Neural cell (in vitro differentiated cells): ENCODE measurements at regions not wholly inside any gene's neighbourhood (a gene's known extent, or its start where the extent isn't known, plus 50 kb on each side); places are given as distances from the start of the nearest gene placed in this dataset.

Source experiments
- EP300 ChIP-seq: fragments of 450-650 bp; conservative IDR thresholded peaks from 2 replicates; pipeline ENCODE4 v1.6.1; 2014; ENCODE audit warnings: antibody characterized with exemption, mild to moderate bottlenecking, moderate library complexity; ENCODE audit not compliant: poor library complexity, severe bottlenecking
- EZH2 ChIP-seq: fragments of 200-600, 300-800 bp; shearing (Covaris generic), sonication (generic); IDR thresholded peaks from 2 replicates; pipeline ENCODE4 v1.6.1; 2014; ENCODE audit warnings: antibody characterized with exemption, low read length, borderline replicate concordance, mild to moderate bottlenecking; ENCODE audit not compliant: insufficient read depth, poor library complexity, severe bottlenecking
- POLR2AphosphoS5 ChIP-seq: IDR thresholded peaks from 2 replicates; pipeline ENCODE4 v1.6.1; 2012
- SMC3 ChIP-seq: fragments of 450-650 bp; conservative IDR thresholded peaks from 2 replicates; pipeline ENCODE4 v1.6.1; 2014; ENCODE audit warnings: antibody characterized with exemption, mild to moderate bottlenecking, moderate library complexity; ENCODE audit not compliant: poor library complexity
- TAF1 ChIP-seq: IDR thresholded peaks from 2 replicates; pipeline ENCODE4 v1.6.1; 2012; ENCODE audit warnings: low read depth
- TF ChIP-seq, protein P1 (sequence below): fragments of 450-650 bp; IDR thresholded peaks from 2 replicates; pipeline ENCODE4 v1.5.1; 2014; ENCODE audit warnings: antibody characterized with exemption, mild to moderate bottlenecking, moderate library complexity; ENCODE audit not compliant: poor library complexity, severe bottlenecking
- TF ChIP-seq, protein P2 (sequence below): IDR thresholded peaks from 2 replicates; pipeline ENCODE4 v1.6.1; 2012; ENCODE audit warnings: borderline replicate concordance

DNA sequence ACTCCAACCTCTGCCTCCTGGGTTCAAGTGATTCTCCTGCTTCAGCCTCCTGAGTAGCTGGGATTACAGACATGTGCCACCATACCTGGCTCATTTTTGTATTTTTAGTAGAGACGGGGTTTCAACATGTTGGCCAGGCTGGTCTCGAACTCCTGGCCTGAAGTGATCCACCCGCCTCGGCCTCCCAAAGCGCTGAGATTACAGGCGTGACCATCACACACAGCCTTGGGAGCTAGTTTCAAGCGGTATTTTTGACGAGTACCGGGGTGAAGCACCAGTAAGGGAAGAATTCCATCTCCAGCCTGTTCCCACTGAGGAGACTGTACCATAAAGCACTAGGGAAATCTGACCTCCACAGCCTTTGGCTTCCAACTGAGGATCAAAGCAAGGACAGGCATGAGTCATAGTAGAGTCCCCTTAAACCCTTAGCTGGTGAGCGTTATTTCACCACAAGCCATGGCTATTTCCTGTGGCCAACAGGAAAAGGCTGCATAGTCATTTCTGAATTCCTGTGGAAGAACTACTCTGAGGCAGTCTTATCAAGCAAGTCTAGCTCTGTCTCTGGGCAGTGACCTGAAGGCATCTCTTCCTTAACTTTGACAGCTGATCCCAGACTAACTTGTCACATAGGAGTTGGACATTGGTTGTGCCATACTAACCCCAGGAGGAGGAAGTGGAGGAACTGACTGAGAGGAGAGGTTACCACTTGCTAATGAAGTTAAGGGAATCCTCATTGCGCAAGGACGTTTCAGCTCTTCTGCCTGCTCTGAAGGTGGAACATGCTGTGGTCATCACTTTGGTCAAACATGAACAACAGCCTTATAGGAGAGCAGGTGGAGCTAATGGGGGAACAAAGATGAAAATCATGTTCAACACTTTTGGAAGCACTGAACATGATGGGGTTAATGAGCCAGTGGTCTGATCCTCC lies 85.8 kb upstream of the DMRT1 start:
- TF ChIP-seq, protein P1, sequence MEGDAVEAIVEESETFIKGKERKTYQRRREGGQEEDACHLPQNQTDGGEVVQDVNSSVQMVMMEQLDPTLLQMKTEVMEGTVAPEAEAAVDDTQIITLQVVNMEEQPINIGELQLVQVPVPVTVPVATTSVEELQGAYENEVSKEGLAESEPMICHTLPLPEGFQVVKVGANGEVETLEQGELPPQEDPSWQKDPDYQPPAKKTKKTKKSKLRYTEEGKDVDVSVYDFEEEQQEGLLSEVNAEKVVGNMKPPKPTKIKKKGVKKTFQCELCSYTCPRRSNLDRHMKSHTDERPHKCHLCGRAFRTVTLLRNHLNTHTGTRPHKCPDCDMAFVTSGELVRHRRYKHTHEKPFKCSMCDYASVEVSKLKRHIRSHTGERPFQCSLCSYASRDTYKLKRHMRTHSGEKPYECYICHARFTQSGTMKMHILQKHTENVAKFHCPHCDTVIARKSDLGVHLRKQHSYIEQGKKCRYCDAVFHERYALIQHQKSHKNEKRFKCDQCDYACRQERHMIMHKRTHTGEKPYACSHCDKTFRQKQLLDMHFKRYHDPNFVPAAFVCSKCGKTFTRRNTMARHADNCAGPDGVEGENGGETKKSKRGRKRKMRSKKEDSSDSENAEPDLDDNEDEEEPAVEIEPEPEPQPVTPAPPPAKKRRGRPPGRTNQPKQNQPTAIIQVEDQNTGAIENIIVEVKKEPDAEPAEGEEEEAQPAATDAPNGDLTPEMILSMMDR: no peak
- TF ChIP-seq POLR2AphosphoS5 (no peak), TAF1 (no peak), EZH2 (no peak), SMC3 (no peak), EP300 (no peak)
- TF ChIP-seq, protein P2, sequence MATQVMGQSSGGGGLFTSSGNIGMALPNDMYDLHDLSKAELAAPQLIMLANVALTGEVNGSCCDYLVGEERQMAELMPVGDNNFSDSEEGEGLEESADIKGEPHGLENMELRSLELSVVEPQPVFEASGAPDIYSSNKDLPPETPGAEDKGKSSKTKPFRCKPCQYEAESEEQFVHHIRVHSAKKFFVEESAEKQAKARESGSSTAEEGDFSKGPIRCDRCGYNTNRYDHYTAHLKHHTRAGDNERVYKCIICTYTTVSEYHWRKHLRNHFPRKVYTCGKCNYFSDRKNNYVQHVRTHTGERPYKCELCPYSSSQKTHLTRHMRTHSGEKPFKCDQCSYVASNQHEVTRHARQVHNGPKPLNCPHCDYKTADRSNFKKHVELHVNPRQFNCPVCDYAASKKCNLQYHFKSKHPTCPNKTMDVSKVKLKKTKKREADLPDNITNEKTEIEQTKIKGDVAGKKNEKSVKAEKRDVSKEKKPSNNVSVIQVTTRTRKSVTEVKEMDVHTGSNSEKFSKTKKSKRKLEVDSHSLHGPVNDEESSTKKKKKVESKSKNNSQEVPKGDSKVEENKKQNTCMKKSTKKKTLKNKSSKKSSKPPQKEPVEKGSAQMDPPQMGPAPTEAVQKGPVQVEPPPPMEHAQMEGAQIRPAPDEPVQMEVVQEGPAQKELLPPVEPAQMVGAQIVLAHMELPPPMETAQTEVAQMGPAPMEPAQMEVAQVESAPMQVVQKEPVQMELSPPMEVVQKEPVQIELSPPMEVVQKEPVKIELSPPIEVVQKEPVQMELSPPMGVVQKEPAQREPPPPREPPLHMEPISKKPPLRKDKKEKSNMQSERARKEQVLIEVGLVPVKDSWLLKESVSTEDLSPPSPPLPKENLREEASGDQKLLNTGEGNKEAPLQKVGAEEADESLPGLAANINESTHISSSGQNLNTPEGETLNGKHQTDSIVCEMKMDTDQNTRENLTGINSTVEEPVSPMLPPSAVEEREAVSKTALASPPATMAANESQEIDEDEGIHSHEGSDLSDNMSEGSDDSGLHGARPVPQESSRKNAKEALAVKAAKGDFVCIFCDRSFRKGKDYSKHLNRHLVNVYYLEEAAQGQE: no peak
